ENCODE measurements at regions not wholly inside any gene's neighbourhood (a gene's known extent, or its start where the extent isn't known, plus 50 kb on each side); places are given as distances from the start of the nearest gene placed in this dataset.
"Not testable (repeated sequence)": the region's sequence is repeated elsewhere in the genome, so short reads cannot be mapped to it uniquely, and the experiment has no call there.

DNA sequence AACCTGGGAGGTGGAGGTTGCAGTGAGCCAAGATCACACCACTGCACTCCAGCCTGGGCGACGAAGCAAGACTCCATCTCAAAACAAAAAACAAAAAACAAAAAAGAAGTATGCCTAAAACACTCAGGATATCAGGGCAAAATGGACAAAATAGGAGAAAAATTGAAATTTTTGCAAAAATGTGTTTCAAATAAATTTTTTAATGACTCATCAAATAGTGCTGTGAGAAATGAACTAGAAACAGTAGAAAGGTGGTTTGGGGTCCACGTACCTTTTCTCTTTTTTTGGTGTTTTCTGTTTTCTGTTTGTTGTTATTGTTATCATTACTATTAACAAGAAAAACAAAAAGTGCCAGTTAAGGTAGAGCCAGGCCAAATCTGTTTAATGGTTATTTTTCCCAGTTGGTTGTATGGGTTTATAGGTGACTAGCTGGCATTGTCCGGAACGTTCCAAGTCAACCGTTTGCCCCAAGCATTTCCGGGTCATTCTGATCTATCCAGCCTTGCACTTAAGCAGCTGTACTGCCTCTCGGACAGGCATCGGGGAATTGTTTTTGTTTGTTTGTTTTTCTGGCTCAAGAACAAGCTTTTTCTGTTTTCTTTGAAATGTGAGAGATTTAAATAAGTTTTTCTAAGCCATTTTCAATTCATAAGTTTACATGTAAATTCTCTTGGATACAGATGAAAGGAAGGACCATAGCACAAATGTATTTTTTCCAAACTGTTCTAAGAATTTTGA lies 157.0 kb upstream of the NEBL start:
- no peak for DNase-seq (ENCODE audit: low read depth)

DNA sequence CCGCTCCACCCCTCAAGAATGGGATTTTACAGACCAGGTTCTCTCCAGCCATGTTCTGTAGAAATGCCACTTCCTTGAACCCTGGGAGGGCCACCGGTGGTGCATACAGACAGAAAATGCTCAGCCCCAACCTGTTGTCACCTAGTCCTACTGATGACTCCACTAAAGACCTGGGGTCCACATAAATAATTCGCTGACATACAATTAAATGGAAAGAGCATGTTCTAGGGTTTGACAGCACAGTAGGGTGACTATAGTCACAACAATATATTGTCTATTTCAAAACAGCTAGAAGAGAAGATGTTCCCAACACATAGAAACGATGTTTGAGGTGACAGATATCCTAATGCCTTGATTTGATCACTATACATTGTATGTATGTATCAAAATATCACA lies 155.6 kb upstream of the NEBL start:
- DNase-seq (ENCODE audit: low read depth), result no peak

DNA sequence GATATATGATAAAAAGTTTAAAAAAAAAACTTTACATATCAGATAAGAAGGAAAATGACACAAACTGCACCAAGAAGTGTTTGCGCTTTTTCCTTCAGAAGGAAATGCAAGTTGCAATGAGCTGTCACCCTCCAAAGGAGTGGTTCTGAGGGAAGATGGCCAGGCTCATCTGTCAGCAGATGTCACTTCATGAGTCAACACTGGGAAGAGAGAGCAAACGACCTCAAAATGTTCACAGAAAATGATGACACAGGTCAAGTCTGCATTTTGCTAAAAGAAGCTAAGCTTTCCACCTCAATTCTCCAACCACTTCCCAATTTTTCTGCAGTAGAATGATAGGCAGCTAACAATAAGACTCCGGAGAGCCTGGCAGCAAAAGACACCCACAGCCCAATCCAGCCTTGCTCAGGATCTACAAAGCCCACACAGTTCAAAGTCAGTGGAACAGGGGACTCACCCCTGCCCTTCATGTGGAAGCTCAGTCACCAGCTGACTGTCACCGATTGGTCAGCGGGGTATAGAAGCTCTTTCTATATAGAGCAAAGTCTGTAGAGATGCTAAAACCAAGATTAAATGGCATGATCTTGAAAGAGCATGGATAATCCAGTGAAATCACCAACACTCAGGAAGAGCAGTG lies 155.1 kb upstream of the NEBL start:
- DNase-seq (ENCODE audit: low read depth), result no peak

DNA sequence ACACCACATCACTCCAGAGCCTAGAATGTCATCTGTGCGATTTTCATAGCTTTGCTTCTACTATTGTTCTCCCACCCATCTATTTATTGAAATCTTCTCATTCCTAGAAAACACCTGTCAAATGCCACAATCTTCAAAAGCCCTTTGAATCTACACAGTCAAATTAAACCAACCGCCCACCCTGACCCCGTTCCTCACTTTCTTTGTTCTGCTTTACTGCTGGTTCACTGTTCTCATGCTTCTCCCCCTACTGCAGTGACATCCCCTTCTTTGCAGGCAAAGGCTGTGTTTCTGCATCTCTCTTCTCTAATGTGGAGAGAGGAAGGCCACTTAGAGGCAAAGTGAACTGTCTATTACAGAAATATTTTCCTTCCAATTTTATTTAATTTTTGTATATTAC lies 152.4 kb upstream of the NEBL start:
- no peak for DNase-seq (ENCODE audit: low read depth)

DNA sequence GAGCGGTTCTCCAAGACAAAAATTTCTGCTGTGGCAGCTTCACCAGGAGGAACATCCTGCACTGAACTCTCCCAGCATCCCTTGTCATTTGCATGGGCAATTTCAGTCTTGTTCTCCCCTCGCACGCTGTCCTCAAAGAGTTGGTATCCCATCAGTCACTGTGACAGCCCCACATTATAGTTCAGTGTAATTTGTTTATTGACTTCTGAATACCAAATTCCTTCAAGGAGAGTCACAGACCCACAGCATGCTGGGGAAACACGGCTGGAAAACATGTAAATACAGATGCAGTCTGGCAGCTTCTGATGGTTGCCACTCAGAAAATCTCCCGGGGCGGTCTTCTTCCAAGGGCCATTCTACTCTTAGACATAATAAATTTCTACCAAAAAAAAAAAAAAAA lies 151.0 kb upstream of the NEBL start:
- DNase-seq (ENCODE audit: low read depth), result no peak

DNA sequence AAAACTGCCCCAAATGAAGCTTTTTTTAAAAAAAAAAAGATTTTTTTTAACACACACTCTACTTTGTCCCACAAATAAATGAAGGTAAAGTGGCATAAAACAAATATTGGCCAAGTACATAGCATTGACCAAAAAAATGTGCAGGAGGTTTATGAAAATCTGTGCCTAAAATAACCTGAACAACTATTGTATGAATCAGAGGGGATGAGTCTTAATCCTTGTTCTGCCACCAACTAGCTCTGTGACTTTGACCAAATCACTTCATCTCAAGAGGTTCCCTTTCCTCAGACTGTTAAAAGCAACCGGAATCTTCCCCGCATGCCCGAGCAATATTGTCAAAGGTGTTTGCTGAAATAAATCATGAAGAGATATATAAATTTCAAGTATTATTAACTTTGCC lies 150.4 kb upstream of the NEBL start:
- DNase-seq (ENCODE audit: low read depth), result no peak

DNA sequence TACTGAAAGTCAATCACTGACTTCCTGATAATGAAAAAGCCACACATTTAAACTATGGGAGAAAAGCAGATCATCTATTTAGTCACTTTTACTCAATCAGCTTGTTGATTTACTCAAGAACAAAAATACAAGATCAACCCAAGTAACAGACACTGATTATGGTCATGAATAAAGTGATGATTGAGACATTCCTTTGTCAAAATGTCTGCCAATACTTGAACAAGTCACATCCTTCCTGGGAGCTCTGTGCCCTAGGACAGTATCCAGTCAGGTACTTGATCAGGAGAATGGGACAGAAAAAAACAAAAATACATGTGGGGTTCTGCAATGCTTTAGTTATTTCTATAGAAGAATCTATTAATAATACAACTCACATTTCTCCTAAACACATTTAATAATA lies 150.0 kb upstream of the NEBL start:
- no peak for DNase-seq (ENCODE audit: low read depth)

DNA sequence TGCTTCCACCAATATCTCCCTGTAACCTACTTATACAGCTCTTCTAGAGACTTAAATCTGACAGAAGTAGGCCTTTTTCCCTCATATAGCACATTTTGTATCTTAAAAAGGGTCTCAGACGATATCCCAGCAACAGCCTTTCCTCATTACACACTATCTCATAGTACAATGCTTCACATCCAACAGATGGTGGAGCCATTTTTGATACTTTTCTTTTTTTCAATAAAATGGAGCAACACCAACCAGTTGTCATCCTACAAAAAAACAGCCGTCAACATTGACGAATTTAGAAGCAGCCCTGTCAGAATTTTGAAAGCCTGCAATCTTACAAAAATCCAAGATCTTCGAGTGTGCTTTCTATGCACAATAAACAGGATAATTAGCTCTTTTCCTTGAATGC lies 145.9 kb upstream of the NEBL start:
- DNase-seq (ENCODE audit: low read depth), result no peak

DNA sequence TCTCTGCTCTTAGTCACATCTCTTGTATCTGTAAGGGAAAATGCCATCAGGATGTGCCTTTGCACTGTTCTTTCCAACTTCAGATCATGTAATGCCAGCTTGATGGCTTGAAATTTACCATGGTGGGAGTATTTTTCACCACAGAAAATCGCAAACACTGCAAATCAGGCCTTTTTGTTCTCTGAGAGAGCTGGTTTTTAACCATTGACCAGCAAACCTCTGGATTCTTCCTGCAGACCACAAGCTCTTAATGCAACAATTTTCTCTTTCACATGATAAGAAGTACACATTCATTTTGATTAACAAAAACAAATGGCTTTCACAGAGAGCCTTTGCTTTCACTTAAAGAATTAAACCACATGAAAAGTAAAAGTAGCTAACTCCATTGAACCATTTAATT lies 145.4 kb upstream of the NEBL start:
- DNase-seq (ENCODE audit: low read depth), result no peak

DNA sequence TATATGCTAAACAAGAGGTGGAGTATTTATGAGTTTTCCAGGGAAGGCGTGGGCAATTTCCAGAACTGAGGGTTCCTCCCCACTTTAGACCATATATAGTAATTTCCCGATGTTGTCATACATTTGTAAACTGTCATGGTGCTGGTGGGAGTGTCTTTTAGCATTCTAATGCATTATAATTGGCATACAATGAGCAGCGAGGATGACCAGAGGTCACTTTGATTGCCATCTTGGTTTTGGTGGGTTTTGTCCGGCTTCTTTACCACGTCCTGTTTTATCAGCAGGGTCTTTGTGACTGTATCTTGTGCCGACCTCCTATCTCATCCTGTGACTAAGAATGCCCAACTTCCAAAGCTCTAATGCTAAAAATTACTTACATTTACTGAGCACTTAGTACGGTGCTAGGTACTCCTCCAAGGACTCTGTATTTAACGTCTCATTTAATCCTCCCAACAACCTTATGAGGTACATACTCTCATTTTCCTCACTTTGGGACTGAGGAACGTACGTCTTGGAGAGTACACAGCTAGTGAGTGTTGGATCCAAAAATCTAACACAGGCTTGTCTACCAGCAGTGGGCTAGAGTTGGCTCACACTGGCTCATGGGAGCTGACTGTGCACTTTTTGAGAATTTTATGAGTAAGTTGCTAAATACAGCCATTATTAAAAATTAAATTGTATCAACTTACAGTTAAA lies 144.8 kb upstream of the NEBL start:
- DNase-seq (ENCODE audit: low read depth), result no peak

DNA sequence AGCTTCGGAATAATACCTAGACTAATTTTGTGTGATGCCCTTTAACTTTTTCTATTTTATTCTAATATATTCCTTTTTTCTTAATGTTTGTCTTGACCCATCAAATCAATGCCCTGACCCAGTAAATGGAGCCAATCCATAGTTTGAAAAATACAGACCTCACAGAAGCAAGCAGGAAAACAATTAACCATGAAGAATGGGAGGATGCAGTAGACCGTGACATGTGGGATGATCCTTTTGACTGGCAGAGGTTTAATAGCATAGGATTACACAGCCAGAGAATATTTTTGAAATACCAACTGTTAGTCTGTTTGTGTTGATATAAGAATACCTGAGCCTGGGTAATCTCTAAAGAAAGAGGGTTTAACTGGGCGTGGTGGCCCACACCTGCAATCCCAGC lies 142.6 kb upstream of the NEBL start:
- DNase-seq (ENCODE audit: low read depth), result no peak

DNA sequence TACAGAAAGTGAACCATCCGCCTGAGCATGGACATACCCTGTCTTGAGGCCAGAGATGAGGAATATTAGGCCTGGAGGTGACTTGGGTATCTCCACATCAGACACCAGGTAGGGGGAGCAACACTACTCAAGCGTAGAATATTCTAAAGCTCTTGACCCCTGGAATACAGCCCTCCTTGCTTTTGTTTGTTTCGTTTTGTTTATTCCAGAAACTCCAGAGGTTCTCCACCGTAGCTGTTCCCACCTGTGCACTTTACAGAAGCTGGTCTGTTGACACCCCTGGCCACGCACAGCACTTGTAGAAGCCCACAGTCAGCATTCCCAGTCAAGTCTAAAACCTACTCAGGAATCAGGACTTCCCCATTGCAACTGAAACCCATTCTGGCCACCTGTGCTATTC lies 139.6 kb upstream of the NEBL start:
- no peak for DNase-seq (ENCODE audit: low read depth)

DNA sequence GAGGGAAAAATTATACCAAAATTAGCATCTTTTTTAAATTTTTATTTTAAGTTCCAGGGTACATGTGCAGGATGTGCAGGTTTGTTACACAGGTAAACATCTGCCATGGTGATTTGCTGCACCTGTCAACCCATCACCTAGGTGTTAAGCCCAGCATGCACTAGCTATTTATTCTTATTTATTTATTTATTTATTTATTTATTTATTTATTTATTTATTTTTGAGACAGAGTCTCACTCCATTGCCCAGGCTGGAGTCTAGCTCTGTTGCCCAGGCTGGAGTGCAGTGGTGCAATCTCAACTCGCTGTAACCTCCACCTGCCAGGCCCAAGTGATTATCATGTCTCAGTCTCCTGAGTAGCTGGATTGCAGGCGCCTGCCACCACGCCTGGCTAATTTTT lies 137.7 kb upstream of the NEBL start:
- DNase-seq (ENCODE audit: low read depth), result not testable (repeated sequence)

DNA sequence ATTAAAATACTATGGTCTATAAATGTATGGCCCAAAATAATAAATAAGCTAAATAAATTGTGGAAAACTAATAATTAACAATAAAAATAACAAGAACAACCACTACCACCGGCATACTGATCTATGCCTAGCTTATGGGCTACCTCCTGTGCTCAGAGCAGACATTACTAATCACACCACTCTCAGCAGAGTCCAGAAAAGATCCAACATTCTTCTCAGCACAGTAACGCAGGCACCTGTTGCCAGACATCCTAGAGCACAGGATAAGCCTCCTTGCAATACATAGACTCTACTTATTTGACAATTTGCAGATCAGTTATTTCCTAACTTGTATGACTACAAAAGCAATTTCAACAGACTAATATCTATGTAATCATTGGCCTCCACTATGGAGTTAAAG lies 137.1 kb upstream of the NEBL start:
- no peak for DNase-seq (ENCODE audit: low read depth)

DNA sequence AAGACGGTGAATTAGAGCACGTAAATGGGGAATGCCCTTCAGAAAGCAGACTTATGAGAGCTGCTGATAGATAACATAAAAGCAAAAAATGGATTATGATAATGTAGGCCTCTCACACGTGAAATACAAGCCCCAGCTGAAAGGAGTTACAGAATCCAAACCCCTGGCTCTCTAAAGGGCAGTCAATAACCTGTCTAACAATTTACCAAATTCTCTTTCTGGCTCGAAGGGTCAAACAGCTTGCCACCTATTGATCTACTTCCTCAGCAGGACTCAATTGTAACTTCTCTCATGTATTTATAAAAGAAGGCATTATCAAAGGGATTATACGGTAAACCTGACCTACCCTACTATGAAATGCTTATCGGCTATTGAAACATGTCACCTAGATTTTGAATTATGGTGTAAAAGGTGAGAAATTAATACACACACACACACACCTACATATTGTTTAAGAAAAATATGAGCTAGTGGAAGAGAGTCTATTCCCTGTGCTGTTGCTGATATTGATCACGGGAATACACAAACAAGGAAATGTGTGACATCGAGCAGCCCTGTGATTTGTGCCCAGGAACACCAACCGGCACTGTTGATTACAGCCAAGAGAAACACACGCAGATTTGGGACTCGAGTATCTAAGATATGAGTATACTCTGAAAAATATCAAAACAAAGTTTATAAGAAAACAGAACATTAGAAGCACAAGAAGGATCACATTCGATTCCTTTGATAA lies 135.6 kb upstream of the NEBL start:
- DNase-seq (ENCODE audit: low read depth), result no peak

DNA sequence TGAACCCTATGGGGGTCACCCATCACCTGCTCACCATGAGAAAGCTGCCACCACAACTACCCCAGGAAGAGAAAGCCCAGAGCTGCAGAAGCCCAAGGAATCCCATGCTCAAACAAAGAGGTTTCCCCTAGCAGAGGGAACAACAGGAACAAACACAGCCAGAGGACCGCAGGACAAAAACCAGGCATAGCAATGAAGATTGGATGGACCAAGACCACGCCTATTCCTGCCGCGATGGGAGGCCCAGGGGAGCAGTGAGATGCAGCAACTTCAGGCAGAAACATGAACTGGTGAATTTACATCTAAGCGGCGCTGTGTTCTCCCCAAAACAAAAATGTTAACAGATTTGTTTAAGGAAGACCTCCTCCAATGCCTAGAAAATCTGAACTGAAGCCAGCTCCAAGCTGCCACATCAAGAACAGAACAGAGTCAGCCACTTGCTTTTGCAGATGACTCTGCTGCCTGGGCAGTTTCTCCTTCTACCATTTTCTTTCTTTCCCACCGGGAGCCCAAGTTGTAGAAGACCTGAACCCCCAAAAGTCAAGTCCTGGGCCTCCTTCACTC lies 134.2 kb upstream of the NEBL start:
- no peak for DNase-seq (ENCODE audit: low read depth)

DNA sequence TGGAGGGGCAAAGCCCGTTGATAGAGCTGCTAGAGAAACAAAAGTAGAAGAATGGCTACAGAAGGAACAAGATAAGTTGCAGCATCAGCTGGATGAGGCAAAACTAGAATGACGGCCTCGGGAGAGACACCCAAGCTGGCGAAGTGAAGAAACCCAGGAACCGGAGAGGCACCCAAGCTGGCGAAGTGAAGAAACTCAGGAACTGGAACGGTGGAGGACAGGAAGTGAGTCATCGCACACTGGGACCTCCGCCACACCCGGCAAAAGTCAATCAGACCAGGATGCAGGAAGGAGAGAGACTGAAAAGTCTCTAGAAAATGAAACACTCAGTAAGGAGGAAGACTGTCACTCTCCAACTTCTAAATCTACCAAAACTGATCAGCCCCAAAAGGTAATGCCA lies 133.0 kb upstream of the NEBL start:
- no peak for DNase-seq (ENCODE audit: low read depth)

DNA sequence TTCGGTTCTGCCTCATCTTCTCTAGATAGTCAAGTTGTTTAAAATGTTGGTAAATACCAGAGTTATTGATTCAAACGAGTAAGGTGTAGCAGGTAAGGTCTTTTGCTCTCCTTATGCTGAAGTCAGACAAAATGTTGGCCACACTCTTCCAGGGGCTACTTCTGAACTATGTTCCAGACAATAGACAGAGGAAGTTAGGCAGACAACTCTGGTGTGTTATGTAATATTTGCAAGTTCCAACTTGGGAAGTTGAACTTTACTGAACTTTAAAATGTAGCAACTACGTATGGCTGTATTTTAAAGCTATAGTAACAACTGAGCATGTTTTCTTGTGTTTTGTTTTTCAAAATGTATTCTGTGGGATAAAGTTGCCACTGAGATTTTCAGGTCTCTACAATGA lies 125.7 kb upstream of the NEBL start:
- no peak for DNase-seq (ENCODE audit: low read depth)

DNA sequence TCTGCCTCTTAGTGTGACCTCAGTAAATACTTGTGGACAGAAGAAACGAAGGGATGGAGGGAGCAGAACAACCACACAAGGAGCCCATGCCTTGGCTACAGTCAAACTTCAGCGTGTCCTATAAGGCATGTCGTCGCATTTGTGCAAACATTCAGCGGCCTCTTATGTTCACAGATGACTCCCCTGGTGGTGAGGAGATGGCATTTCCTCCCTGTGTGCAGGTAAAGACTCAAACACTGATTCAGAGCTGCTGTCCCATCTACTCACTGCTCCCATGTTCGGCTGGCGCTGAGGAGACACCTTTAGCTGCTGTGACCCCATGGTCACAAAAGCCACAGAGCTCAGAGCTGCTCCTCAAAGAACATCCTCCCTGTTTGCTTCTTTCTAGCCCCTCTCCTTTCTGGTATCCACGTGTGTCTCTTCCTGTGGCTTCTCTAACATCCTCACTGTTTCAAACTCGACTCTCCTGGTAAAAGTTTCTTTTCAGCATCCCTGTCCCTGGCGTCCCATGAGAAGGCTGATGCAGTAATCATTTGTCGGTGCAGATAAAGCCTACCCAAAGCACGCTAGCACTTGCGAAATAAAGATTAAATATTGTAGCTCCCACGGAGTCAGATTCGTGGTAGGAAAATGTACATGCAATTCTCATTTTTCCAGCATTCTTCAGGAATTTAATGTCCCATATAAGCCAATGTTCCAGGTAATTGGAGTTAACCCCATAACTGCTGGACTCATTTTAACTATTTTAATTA lies 124.9 kb upstream of the NEBL start:
- no peak for DNase-seq (ENCODE audit: low read depth)

DNA sequence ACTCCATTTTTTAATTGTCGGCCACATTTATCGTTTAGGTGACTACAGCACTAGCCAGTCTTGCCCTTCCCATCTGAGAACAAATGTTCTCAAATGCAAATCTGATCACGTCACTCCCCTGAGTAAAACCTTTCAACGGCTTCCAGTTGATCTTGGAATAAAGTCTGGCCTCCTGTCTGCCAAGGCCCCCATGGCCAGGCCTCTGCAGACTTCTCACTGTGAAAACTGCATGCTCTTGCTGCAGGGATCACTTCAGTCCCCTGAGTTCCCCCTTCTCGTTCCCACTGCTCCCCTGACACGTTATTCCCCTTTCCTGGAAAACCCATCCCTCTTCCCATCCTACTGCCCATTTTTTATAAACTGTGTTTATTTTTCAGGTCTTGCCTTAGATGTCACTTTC lies 124.1 kb upstream of the NEBL start:
- no peak for DNase-seq (ENCODE audit: low read depth)

DNA sequence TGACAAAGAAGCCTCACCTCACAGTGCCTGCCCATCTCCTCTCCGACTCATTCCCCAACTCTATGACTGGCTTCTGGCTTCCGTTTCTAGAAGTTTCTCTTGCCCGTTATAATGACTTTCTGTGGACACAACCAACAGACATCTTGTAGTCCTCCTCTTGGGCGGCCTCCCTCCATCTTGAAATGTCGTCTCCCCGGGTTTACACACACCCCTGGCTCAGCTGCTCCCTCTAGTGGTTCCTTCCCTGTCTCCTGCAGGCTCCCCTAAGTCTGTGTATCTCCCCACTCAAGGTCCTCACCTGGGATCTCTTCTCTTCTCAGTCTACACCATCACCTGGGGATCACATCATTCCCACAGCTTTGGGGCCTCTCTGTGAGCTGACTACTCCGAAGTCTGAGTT lies 123.4 kb upstream of the NEBL start:
- no peak for DNase-seq (ENCODE audit: low read depth)

DNA sequence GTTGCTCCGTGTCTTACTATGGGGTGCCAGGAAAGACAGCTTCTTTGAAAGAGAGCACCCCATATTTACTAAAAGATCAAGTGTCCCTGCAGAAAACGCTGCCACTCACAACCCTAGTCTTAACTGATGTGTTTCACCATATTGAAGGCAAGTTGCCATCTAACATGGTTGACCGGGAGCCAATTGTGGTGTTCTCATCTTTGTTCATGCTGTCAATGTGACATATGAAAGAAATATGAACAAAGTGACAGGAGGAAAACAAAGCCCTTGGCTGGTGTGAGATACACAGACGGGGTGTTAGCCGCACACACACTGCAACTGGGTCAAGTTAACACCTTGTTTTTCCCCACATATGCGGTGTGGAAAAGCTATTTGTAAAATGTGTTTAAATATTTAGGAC lies 122.3 kb upstream of the NEBL start:
- no peak for DNase-seq (ENCODE audit: low read depth)

Measured in stimulated activated CD8-positive, alpha-beta memory T cell treated with anti-CD3 and anti-CD28 coated beads, Interleukin-12 subunit alpha, Interleukin-12 subunit beta, amount 100 ng/mL, for 1 hour (primary cell).